Activated B cell treated with CpG ODN at 0.5 μM for 24 hours (primary cell): ENCODE measurements at regions not wholly inside any gene's neighbourhood (a gene's known extent, or its start where the extent isn't known, plus 50 kb on each side); places are given as distances from the start of the nearest gene placed in this dataset.

ENCODE experiments used
- ATAC-seq: fragments of 200-7000 bp; cut with Tn5 transposase; one replicate; pipeline ENCODE4 v1.10.0; 2021; ENCODE audit warnings: low read depth, mild to moderate bottlenecking, moderate library complexity
- CTCF ChIA-PET: fragments of 350-600 bp; sonication (Branson Sonifier 250); formaldehyde crosslinking; loops from one replicate; lab custom pipeline; 2021; ENCODE audit warnings: antibody characterized with exemption; lab: Charles Lee
- POLR2A ChIA-PET: fragments of 350-600 bp; sonication (Branson Sonifier 250); formaldehyde crosslinking; loops from one replicate; lab custom pipeline; 2021; ENCODE audit warnings: antibody characterized with exemption; lab: Charles Lee
- DNase-seq: peaks from one replicate; pipeline ENCODE4 v3.0.0; 2022
- H3K27ac Mint-ChIP-seq: one replicate; pipeline ENCODE4 v1.8.0; 2020; ENCODE audit warnings: mixed read lengths
- H3K27me3 Mint-ChIP-seq: one replicate; pipeline ENCODE4 v1.8.0; 2021; ENCODE audit warnings: mixed read lengths
- H3K36me3 Mint-ChIP-seq: one replicate; pipeline ENCODE4 v1.8.0; 2021; ENCODE audit warnings: low read depth, mixed read lengths
- H3K4me1 Mint-ChIP-seq: one replicate; pipeline ENCODE4 v1.8.0; 2021; ENCODE audit warnings: mixed read lengths
- H3K4me3 Mint-ChIP-seq: one replicate; pipeline ENCODE4 v1.8.0; 2020; ENCODE audit warnings: mild to moderate bottlenecking, mixed read lengths
- H3K9me3 Mint-ChIP-seq: one replicate; pipeline ENCODE4 v1.8.0; 2020; ENCODE audit warnings: mixed read lengths
- intact Hi-C: fragments of 100-400 bp; cut with micrococcal nuclease; formaldehyde crosslinking; loops from one replicate; pipeline ENCODE4 v1.15.1; 2024
- TF ChIP-seq, protein P1 (sequence below): fragments of 200-600 bp; IDR thresholded peaks from one replicate; pipeline ENCODE4 v1.8.0; 2022; ENCODE audit warnings: antibody characterized with exemption, mild to moderate bottlenecking

DNA sequence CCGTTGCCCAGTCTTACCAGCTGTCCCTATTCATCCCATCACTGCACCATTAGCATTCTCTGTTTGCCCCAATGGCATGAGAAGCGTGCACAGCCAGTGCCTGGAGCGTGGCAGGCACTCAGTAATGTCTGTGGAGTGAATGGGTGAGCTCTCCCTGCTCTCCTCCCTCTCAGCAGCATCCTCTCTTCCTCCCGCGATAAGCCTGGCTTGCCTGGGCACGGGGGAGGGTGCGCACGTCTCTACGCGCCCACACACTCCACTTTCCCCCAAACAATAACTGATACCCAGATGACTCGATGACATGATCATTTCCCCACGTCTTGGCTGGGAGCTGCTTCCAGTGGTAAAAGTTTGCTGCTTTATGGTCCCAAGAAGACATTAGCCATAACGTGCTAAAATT lies 81.8 kb upstream of the LINGO1 start:
- Mint-ChIP-seq H3K27me3 (peaks cover 8% of the 10 kb centered on the region), H3K4me3 (no peak overlapping the region), H3K27ac (no peak overlapping the region), H3K9me3 (no peaks in the 10 kb centered on the region), H3K4me1 (no peaks in the 10 kb centered on the region), H3K36me3 (no peaks in the 10 kb centered on the region)
- POLR2A ChIA-PET, result no interaction called here
- TF ChIP-seq, protein P1, sequence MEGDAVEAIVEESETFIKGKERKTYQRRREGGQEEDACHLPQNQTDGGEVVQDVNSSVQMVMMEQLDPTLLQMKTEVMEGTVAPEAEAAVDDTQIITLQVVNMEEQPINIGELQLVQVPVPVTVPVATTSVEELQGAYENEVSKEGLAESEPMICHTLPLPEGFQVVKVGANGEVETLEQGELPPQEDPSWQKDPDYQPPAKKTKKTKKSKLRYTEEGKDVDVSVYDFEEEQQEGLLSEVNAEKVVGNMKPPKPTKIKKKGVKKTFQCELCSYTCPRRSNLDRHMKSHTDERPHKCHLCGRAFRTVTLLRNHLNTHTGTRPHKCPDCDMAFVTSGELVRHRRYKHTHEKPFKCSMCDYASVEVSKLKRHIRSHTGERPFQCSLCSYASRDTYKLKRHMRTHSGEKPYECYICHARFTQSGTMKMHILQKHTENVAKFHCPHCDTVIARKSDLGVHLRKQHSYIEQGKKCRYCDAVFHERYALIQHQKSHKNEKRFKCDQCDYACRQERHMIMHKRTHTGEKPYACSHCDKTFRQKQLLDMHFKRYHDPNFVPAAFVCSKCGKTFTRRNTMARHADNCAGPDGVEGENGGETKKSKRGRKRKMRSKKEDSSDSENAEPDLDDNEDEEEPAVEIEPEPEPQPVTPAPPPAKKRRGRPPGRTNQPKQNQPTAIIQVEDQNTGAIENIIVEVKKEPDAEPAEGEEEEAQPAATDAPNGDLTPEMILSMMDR, result no peak
- no peak for ATAC-seq
- DNase-seq, result no peak
- CTCF ChIA-PET, result no interaction called here
- intact Hi-C loops, result no loop called here

DNA sequence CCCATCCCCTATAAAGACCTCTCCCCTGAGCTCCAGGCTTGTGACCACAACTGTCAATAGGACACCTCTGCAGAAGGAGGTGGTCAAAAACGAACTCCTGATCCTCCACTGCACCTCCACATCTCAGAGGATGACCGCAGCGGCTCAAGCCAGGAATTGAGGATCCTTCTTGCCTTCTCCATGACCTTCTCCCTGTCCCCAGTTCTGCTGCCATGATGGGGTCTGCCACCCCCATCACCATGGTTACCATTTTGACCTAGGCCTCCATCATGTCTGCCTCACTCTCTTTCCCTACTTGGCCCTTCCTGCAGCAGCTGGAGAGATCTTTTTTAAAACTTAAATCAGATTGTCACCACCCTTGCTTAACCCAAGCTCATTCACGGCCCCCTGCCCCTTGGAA lies 81.3 kb upstream of the LINGO1 start:
- no peaks in the 10 kb centered on the region for H3K9me3 Mint-ChIP-seq
- ChIA-PET POLR2A (no interaction called here), CTCF (no interaction called here)
- no peak overlapping the region for H3K27ac Mint-ChIP-seq
- DNase-seq (no peak), ATAC-seq (no peak)
- H3K4me1 Mint-ChIP-seq, result no peaks in the 10 kb centered on the region
- H3K27me3 Mint-ChIP-seq, result peaks cover 8% of the 10 kb centered on the region
- H3K36me3 Mint-ChIP-seq, result no peaks in the 10 kb centered on the region
- TF ChIP-seq, protein P1, result no peak
- intact Hi-C loops, result no loop called here
- no peak overlapping the region for H3K4me3 Mint-ChIP-seq

DNA sequence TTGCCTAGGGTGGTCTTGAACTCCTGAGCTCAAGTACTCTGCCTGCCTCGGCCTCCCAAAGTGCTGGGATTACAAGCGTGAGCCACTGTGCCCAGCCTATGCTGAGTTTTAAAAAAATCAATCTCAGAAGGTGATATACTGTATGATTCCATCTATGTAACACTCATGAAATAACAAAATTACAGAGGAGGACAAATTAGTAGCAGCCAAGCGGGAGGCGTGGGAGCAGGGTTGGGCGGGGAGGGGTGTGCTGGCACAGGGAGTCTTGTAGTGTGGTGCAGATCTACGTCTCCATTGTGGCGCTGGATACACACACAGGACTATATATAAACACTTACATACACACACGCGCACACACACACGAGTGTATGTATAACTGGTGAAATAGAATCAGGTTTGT lies 80.6 kb upstream of the LINGO1 start:
- Mint-ChIP-seq H3K9me3 (no peaks in the 10 kb centered on the region), H3K27ac (no peak overlapping the region), H3K27me3 (peaks cover 8% of the 10 kb centered on the region), H3K4me3 (no peak overlapping the region), H3K36me3 (no peaks in the 10 kb centered on the region), H3K4me1 (no peaks in the 10 kb centered on the region)
- intact Hi-C loops, result no loop called here
- ChIA-PET CTCF (no interaction called here), POLR2A (no interaction called here)
- no peak for ATAC-seq
- DNase-seq, result no peak
- TF ChIP-seq, protein P1, result no peak

DNA sequence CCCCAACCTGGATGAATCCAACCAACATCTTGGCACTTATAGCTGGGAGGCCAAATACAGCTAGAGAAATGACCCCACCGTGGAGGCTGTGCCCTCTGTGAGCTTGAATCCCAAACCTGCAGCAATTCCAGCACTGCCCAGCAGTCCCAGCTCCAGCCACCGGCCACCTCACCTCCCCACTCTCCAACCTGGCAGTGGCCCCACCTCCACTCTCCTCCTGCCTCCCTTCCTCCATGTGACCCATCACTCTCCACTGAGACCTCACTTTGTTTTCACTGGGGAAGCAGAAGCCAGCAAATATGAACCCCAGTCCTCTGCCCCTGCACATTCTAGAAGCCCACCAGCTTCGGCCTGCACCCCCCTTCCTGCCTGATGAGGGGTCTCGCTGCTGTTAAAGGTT lies 79.7 kb upstream of the LINGO1 start:
- DNase-seq (no peak), ATAC-seq (no peak)
- ChIA-PET CTCF (no interaction called here), POLR2A (no interaction called here)
- H3K27ac Mint-ChIP-seq, result no peak overlapping the region
- intact Hi-C loops, result no loop called here
- H3K4me1 Mint-ChIP-seq, result no peaks in the 10 kb centered on the region
- peaks cover 12% of the 10 kb centered on the region for H3K27me3 Mint-ChIP-seq
- H3K9me3 Mint-ChIP-seq, result no peaks in the 10 kb centered on the region
- no peaks in the 10 kb centered on the region for H3K36me3 Mint-ChIP-seq
- H3K4me3 Mint-ChIP-seq, result no peak overlapping the region
- TF ChIP-seq, protein P1, result no peak

DNA sequence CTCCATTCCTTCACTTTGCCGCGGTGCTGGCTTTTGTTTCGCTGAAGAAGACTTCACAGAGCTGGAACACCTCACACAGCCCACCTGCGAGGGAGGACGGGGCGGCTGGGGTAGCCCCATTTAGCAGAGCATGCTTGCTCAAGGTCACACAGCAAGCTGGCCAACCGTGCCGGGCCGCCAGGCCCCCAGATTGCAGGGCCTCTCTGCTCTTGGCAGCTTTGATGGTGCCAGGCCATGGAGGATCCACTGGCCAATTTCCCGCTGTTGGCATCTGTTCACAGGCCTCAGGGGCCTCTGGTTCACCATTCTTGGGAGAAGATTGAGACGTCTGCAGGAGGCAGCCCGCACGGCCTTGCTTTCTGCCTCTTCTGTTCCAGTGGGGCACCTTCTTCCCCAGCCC lies 77.9 kb upstream of the LINGO1 start:
- Mint-ChIP-seq H3K4me3 (no peak overlapping the region), H3K4me1 (no peaks in the 10 kb centered on the region), H3K36me3 (no peaks in the 10 kb centered on the region), H3K27me3 (peaks cover 7% of the 10 kb centered on the region), H3K27ac (no peak overlapping the region), H3K9me3 (no peaks in the 10 kb centered on the region)
- DNase-seq, result no peak
- ChIA-PET POLR2A (no interaction called here), CTCF (no interaction called here)
- intact Hi-C loops, result no loop called here
- TF ChIP-seq, protein P1, result no peak
- ATAC-seq, result no peak
